GDM1 (cell line): ENCODE measurements at regions not wholly inside any gene's neighbourhood (a gene's known extent, or its start where the extent isn't known, plus 50 kb on each side); places are given as distances from the start of the nearest gene placed in this dataset.

Source experiments
- DNase-seq: peaks from one replicate; lab custom pipeline; 2025; lab: John Stamatoyannopoulos, UW

DNA sequence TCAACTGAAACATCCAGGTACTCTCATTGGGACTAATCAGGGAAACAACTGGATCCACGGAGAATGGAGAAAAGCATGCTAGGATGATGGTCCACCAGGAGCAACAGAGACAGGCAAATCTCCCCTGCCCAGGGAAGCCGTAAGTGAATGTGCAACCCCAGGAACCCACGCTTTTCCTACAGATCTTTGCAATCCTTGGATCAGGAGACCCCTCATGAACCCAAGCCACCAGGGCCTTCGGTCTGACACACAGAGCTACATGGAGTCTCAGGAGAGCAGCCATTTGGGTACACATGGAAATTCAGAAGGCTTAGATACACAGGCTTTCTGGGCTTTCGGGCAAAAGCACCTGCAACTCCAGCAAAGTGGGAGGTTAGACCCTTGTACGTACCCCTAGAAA is 122.1 kb upstream of the PTCHD4 start:
- no peak for DNase-seq

DNA sequence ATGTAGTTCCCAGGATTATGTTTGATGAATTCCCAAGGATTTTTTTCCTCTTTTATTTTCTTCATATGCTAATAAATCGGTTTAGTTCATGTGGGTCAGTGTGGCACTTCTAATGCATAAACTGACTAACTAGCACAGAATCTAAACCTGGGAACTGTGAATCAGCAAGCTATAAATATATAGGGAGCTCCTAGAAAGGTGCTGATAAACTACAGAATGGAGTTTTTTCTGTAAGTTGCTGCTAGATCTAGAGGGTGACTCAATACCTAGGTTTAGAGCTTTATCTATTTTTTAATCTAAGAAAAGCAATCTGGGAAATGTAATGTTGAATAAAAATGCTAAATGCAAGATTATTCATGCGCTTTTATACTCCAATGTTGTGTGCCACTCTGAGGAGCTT is 118.8 kb upstream of the PTCHD4 start:
- no peak for DNase-seq

DNA sequence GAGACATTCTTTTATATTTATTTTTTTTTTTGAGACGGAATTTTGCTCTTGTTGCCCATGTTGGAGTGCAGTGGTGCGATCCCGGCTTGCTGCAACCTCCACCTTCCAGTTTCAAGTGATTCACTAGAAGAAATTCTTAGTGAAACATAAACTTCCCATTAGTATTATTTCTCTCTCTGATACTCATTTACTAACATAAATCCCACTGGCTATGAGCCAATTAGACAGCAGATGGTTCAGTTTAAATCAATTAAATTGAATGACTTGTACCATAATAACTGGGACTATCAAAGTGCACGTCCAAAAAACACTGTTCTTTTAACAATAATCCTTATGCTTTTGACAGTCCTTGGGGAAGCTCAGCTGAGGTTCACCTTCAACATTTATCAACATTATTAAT is 111.2 kb upstream of the PTCHD4 start:
- no peak for DNase-seq

DNA sequence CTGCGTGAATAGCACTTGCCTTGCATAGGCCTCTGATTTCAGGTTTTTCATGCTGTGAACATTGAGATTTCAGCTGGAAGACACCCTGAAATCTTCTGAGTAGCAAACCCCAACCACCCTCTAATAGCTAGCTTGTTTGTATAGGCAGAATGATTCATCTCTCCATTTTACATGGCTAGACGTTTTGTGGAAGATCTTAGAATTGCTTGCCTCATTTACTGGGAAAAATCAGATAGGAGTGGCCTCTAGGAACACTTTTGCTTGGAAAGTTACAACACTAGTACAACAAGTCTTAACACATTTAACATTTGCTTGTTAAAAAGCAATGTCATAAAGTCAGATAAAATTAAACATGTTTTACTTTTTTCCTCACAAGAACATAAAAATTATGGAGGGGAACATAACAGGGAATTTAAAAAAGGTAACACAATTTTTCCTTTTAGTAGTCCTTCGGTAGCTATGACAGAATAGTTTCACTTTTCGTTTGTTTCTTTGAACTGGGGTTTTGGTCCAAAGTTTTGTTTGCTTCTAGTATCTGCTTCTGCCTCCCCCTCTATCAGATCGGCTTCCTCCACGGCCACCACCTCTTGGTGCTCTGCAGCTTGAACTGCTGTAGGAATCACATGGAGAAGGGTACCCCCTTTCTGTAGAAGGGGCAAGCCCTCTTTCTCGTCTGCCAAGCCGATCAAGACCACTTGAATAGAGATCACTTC is 102.2 kb upstream of the PTCHD4 start:
- no peak for DNase-seq

DNA sequence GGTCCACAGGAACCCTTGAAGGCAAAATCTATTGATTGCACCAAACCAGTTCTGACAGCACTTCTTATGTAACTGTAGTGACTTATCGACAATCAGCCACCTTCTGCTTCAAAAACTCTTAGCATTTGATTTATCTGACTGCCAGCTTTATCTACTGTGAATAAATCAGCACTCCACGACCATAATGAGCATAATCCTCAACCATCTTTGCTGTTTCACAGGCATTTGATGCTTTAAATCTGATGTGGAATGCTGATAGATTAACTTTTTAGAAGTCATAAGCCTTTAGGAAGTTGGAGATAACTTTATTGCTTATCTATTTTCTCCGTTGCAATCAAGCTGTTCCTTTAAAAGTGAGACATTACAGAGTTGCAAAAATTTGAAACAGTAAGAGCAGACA is 101.5 kb upstream of the PTCHD4 start:
- DNase-seq, result no peak

DNA sequence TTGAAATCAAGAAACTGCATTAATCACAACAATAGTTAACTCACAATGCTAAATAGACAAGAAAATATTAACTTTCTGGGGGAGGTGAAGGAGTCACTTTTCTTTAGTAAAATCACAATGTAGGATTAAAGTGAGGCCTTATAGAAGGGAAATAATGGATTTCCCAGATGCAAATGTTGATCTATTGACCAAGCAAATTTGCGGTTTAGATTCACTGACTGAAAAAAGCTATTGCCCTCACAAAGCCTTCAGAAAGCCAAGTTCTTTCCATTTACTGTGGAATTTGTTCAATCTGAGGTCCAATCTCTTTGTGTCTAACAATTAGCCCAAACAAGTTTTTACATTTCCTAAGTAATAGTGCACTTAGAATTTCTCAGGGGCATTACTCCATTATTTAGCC is 95.1 kb upstream of the PTCHD4 start:
- DNase-seq, result no peak

DNA sequence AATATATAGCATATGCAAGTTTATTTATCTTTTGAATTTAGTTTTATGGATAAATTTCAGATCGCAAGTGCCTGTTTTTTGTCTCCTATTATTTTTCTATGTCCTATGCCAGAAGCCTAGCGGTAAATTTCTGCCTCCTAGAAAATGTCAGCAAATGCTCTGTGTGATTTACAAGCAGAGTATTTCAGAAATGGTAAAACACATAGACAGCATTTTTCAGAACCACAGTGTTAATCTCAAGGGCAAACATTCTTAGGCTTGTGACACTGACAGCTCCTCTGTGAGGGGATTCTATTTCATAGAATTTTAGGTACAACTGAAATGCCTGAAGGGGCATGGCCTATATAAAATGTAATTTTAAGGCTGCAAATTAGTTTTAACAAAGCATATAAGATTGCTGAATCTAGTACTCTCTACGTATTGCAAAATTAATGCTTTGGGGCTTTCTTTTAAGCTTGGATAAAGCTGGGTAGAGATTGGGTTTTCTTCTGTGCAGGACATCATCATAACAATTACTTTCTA is 89.9 kb upstream of the PTCHD4 start:
- no peak for DNase-seq

DNA sequence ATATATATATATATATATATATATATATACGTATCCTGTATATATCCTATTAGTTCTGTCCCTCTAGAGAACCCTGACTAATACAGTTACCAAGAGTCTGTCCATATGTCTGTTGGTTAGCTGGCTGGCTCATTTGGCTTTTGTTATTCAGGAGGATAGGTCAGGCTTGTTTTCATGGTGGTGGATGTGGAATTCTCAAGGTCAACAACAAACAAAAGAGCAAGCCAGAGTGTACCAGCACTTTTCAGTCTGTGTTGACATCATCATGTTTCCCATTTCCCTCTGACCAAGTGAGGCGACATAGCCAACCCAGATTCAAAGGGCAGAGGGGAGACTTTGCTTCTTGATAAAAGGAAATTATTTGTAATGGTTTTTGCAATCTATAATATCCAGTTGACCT is 88.5 kb upstream of the PTCHD4 start:
- DNase-seq, result no peak

DNA sequence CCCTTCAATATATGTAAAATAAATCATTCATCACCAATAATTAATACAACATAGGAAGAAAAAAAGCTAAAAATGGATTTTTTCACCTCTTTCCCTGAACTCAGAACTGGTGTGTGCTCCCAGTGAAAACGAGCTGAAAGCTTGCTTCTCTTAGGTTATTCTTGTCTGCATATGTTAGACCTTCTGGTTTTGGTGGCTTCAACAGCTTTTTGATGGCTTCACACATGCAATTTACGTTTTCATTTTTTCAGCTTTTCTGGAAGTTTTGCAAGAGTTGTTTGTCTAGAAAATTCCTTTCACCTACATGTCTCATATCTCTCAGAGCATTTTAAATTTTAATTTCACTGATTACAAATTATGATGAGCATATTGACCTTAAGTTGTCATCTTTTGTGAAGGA is 86.9 kb upstream of the PTCHD4 start:
- DNase-seq, result no peak

DNA sequence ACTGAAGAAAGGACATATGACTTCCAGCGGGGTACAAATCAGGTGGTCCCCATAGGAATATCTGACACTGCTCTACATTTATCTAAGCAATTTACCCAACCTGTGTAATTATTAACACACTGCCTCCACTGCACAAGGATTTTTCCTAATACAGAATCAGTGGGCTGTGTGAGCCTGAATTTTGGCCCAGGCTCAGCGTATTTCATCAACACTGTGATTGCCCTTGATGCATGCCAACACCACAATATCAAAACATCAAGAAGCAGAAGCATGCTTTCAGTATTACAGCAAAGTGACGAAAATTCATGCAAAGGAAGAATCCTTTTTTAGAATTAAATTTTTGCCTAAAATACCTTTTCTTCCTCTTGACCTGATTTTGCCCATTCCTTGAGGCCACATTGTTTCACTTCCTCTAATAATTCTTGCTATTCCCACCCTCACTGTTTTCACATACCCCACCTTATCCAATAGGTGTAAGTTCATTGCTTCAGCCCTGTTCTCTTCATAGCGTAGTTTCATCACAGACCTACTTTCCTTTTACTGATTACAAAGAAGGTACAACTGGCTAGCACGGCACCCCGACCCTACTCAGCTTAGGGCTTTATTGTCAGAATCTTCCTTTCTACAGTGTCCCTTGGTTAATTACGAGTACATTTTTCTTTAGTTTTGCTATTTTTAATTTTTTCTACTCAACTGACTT is 83.7 kb upstream of the PTCHD4 start:
- no peak for DNase-seq

DNA sequence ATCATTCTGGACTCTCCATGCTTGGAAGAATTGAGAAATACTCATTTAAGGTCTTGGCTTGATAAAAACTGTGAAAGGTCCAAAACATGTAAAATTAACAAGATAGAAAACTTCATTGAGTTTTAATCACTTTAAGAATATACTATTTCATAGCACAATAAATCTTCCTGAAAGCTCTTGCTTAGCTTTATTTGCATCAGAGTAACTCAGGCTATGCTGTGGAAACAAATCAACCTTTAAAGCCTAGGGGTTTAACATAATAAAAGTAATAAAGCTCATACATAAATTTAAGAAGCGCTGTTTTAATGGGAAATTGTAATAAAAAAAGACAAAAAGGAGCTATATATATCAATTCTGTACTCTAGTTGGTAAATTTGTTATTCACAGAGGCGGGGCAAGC is 77.2 kb upstream of the PTCHD4 start:
- DNase-seq, result no peak

DNA sequence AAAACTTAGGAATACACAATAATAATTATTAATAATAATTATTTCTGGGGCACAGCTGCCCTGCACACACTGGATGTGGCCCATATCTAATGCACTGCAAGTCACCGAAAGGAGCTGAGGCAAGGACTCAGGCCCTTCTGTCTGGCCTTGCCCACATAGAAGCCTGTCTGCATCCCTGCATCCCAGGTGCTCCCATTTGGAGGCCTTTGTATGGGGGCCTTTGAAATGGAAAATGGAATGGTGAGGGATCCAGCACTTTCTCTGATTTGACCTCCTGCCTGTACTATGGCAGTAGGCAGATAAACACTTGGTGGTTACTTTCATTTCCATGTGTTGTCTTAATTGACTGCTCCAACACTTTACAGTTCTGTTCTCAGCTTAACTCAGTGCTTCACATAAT is 75.7 kb upstream of the PTCHD4 start:
- DNase-seq, result no peak

DNA sequence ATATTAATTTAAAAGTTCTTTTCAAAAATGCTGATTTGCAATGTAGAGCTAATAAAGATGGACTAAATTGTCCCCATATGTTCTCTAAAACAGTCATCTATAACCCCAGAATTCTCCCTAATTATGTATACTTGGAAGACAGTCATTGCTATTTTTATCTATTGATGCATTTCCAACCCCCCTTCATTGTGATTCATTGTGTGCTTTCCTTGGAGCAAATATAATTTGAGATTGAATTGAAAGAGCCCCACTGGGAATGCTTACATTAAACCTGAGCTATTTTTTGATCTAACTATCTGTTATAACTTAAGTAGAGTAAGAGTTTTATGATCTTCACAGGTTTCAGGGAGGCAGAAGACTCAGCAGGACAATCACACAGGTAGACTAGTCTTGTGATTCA is 73.7 kb upstream of the PTCHD4 start:
- DNase-seq, result no peak

DNA sequence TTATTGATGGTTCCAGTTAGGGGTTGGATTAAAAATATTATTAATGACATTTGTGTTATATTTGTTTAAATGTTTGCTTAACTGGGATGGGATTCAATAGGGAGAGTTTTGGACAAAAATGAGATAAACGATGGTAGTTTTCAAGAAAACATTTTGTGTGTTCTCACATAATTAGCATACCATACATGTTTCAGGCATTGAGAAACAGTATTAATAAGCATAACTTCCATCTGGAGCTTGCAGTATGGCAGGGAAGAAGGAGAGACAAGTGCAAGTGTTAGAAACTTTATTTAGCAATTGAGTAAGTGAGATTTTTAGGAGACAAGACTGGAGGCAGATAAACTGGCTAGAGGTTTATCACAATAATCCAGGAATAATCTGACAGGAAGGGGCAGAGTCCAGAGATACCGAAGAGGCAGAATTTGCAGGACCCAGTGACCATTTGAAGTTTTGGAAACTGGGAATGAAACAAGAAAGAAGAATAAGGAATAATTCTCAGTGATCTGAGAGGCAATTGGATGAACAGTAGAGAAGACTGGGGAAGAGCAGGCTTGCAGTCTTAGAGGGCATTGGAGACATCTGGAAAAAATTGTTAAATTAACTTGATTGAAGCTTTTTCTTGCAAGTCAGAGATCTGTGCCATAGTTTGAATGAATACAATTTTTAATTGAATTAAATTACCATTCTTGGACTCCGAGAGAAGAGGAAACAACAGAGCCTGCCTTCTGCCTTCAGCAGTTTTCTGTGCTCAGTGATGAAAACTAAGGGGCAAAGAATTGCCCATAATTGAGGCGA is 73.0 kb upstream of the PTCHD4 start:
- DNase-seq, result no peak

DNA sequence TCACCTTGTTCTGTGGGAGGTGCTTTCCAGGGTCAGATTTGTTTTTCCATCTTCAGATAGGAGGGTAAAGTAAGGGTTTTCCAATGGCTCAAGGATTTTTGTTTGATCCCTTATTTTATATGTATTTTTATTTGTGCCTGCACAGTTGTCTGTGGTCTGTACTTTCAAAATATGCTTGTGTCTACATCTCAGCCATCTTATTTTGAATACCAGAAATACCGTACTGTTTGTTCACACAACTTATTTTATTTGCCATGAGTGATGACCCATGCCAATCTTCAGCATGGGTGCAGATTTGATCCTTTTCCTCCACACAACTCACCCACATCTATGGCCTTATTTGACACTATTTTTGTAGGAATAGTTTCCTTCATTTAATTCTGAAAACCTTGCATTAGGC is 72.2 kb upstream of the PTCHD4 start:
- no peak for DNase-seq

DNA sequence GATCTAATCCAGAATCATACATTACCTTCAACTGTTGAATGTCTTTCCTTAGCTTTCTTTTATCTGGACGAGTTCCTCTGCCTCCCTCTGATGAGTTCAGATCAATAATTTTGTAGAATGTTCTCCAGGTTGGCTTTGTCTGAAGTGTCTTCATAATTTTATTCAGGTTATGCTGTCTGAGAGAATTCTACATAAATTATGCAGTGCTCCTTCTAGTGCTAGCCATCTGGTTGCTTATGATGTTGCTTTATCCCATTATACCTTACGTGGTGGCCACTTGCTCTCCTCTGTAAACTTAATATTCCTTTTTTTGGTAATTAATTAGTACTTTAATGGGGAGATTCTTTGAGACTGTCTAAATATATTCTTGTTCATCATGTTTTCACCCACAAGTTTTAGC is 67.7 kb upstream of the PTCHD4 start:
- no peak for DNase-seq

DNA sequence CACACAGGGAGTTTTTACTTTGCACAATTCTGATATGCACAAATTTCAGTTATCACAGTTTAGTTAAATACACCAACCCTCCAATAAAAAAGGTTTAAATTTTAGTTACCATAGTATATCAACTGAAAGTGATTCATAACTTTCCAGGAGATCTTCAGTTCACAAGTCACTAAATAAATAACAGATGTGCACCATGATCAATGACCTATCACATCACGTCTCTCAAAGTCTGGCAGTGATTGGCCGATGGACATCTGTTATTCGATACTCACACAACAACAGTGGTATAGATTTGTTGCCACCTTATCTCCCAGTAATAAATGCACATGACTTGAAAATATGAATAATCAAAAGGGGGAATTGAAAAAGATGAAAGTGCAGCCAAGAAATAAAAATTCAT is 66.8 kb upstream of the PTCHD4 start:
- DNase-seq, result no peak

DNA sequence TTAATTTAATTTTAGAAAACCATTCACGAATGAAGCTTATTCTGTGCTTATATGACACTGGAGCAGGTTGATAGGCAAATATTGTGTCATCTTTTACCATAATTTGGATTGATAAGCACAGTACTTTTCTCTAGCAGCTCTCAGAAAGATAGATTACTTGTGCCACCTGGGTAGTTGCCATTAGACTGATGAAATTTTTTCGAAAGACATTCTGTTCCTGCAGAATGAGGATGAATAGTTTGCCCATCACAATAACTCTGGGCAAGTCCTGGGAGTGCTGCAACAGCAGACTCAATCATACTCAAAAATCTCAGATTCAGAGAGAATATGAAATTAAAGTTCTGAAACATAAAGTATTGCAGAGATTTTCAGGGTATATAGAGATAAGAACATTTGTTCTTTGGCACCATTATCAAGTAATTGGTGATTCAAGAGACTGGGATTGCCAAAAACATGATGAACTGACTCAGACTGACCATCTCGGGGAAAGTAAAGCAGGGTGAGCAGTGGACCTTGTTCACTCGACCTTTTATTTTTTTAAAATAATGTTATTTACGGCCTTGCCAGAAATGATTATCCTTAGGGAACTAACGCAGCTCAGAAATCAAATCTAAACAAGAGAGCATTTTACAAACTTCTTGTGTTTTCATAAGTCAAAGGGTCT is 65.8 kb upstream of the PTCHD4 start:
- DNase-seq, result no peak

DNA sequence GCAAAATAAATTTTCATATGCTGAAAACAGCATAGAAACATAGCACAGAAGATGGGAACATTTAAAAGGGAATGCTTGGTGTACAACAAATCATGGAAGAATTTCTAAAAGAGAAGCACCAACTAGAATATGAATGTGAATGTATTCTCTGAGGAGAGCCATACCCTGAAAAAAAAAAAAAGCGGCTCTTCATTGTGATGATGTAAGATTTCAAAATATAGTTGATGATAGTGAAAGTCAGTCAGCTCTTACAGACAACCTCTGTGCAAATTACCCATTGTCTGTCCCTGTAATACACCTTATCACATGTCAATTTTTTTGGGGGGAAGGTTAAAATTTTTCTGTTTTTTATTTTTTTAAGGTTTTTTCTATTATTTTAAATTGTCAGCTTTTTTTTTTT is 58.6 kb upstream of the PTCHD4 start:
- DNase-seq, result no peak
